HCT116 (cell line): ENCODE measurements at regions not wholly inside any gene's neighbourhood (a gene's known extent, or its start where the extent isn't known, plus 50 kb on each side); places are given as distances from the start of the nearest gene placed in this dataset.

Source experiments
- ATAC-seq: fragments of 200-7000 bp; cut with Tn5 transposase; 2 replicates; pipeline ENCODE4 v1.9.1; 2020; ENCODE audit warnings: mild to moderate bottlenecking, moderate library complexity
- BruUV-seq: library from RNA; stranded (reverse); fragments of 400-500 nt; replicated peaks from 2 replicates; lab custom pipeline; 2021; lab: Mats Ljungman, UMichigan
- CTCF ChIA-PET: fragments of 300-600 bp; sonication (Branson Sonifier 250); formaldehyde crosslinking; loops from one replicate; lab custom pipeline; 2021; ENCODE audit warnings: antibody characterized with exemption; lab: Charles Lee
- POLR2A ChIA-PET: fragments of 300-600, 350-600 bp; sonication (Branson Sonifier 250); formaldehyde crosslinking; loops from one replicate; lab custom pipeline; 2021; ENCODE audit warnings: antibody characterized with exemption; lab: Charles Lee
- RAD21 ChIA-PET, 2 experiments: fragments of 300-600 bp; sonication (Branson Sonifier 250); formaldehyde crosslinking; loops; one replicate each; lab custom pipeline; 2023; ENCODE audit warnings: low total read pairs in 2 of 2; ENCODE audit not compliant: uncharacterized antibody in 2 of 2, unreplicated experiment in 2 of 2, low non-redundant PET in 1 of 2; lab: Charles Lee
- DNase-seq: peaks from one replicate; pipeline ENCODE4 v3.0.0-alpha.2; 2010; ENCODE audit warnings: low read depth, low spot score
- H2AFZ ChIP-seq: fragments of 200-600 bp; shearing (Covaris generic), sonication (generic); 2 replicates; pipeline ENCODE4 v1.6.1; 2017; ENCODE audit warnings: low read depth, mixed run types, mixed read lengths, antibody characterized with exemption, low read length; ENCODE audit not compliant: poor library complexity, severe bottlenecking
- H3K27ac ChIP-seq: 2 replicates; pipeline ENCODE4 v1.5.1; 2012; ENCODE audit warnings: low read depth, low read length
- H3K27me3 ChIP-seq: fragments of 200-600 bp; sonication (generic); 2 replicates; pipeline ENCODE4 v1.6.1; 2016; ENCODE audit warnings: mixed run types, low read length, mixed read lengths; ENCODE audit not compliant: insufficient read depth
- H3K36me3 ChIP-seq, 2 experiments: fragments of 200-500 bp in 1 of 2; fragments of 200-600 bp in 1 of 2; sonication (Bioruptor generic) in 1 of 2; sonication (generic) in 1 of 2; 2 replicates each; pipeline versions ENCODE4 v1.5.1 to v1.6.1; 2014 to 2016; ENCODE audit warnings: low read length in 2 of 2, inconsistent platforms in 1 of 2, mixed read lengths in 1 of 2, mixed run types in 1 of 2; ENCODE audit not compliant: insufficient read depth in 2 of 2, control insufficient read depth in 1 of 2
- H3K4me1 ChIP-seq, 2 experiments: fragments of 200-600 bp in 1 of 2; sonication (generic) in 1 of 2; 2 replicates each; pipeline versions ENCODE4 v1.5.1 to v1.6.1; 2012 to 2017; ENCODE audit warnings: low read length in 2 of 2, inconsistent platforms in 1 of 2, mild to moderate bottlenecking in 1 of 2, mixed read lengths in 1 of 2, mixed run types in 1 of 2, moderate library complexity in 1 of 2; ENCODE audit not compliant: insufficient read depth in 2 of 2, control insufficient read depth in 1 of 2
- H3K4me2 ChIP-seq: fragments of 200-600 bp; sonication (generic); 2 replicates; pipeline ENCODE4 v1.6.1; 2017; ENCODE audit warnings: mixed run types, low read length, mixed read lengths
- H3K4me3 ChIP-seq, 2 experiments: fragments of 200-600 bp in 1 of 2; sonication (generic) in 1 of 2; replicated peaks in 1 of 2; 2 replicates each; pipeline ENCODE4 v1.5.1; 2011 to 2016; ENCODE audit warnings: low read length in 2 of 2, control low read depth in 1 of 2, low read depth in 1 of 2, mild to moderate bottlenecking in 1 of 2, mixed read lengths in 1 of 2, mixed run types in 1 of 2
- H3K79me2 ChIP-seq: fragments of 200-600 bp; sonication (generic); 2 replicates; pipeline ENCODE4 v1.6.1; 2017; ENCODE audit warnings: mild to moderate bottlenecking, mixed run types, low read length, moderate library complexity, mixed read lengths; ENCODE audit not compliant: insufficient read depth
- H3K9ac ChIP-seq: fragments of 200-600 bp; sonication (generic); 2 replicates; pipeline ENCODE4 v1.6.1; 2016; ENCODE audit warnings: low read length, mixed read lengths
- H3K9me2 ChIP-seq: fragments of 200-600 bp; sonication (generic), shearing (Covaris generic); 2 replicates; pipeline ENCODE4 v1.6.1; 2017; ENCODE audit warnings: mixed run types, mild to moderate bottlenecking, moderate library complexity; ENCODE audit not compliant: insufficient read depth
- H3K9me3 ChIP-seq, 2 experiments: fragments of 200-500 bp in 1 of 2; fragments of 200-600 bp in 1 of 2; sonication (Bioruptor generic) in 1 of 2; sonication (generic) in 1 of 2; 2 replicates each; pipeline ENCODE4 v1.6.1; 2014 to 2017; ENCODE audit warnings: low read length in 2 of 2, mixed read lengths in 2 of 2, inconsistent platforms in 1 of 2, low read depth in 1 of 2, mild to moderate bottlenecking in 1 of 2, mixed run types in 1 of 2, moderate library complexity in 1 of 2; ENCODE audit not compliant: control insufficient read depth in 1 of 2, insufficient read depth in 1 of 2
- H4K20me1 ChIP-seq: fragments of 200-600 bp; sonication (generic), shearing (Covaris generic); 2 replicates; pipeline ENCODE4 v1.6.1; 2017; ENCODE audit warnings: mixed run types, mild to moderate bottlenecking, moderate library complexity; ENCODE audit not compliant: insufficient read depth
- CBX3 ChIP-seq: IDR thresholded peaks from 2 replicates; pipeline ENCODE4 v1.6.1; 2012; ENCODE audit warnings: low read depth
- EZH2 ChIP-seq: fragments of 200-600 bp; sonication (generic); IDR thresholded peaks from 2 replicates; pipeline ENCODE4 v1.6.1; 2017; ENCODE audit warnings: antibody characterized with exemption, mixed run types
- JUND ChIP-seq: IDR thresholded peaks from 2 replicates; pipeline ENCODE4 v1.6.1; 2012
- RAD21 ChIP-seq: IDR thresholded peaks from 2 replicates; pipeline ENCODE4 v1.6.1; 2012; ENCODE audit warnings: low read depth, mild to moderate bottlenecking
- SRF ChIP-seq: IDR thresholded peaks from 2 replicates; pipeline ENCODE4 v1.6.1; 2012; ENCODE audit warnings: low read depth
- TCF7L2 ChIP-seq: IDR thresholded peaks from 2 replicates; pipeline ENCODE4 v1.7.0; 2011; ENCODE audit warnings: borderline replicate concordance, inconsistent platforms; ENCODE audit not compliant: insufficient read depth, insufficient read length; ENCODE audit errors: extremely low read depth
- intact Hi-C: fragments of 100-400 bp; cut with micrococcal nuclease; formaldehyde crosslinking; loops from 2 replicates; pipeline ENCODE4 v1.10.0; 2022
- TF ChIP-seq, protein P1 (sequence below): IDR thresholded peaks from 2 replicates; pipeline ENCODE4 v1.6.1; 2012; ENCODE audit warnings: low read depth
- TF ChIP-seq, protein P2 (sequence below), 3 experiments: fragments of 200-600 bp in 1 of 3; sonication (generic) in 1 of 3; IDR thresholded peaks in 2 of 3; conservative IDR thresholded peaks in 1 of 3; 2 replicates each; pipeline ENCODE4 v1.5.1; 2012 to 2017; ENCODE audit warnings: low read depth in 2 of 3, low read length in 2 of 3, antibody characterized with exemption in 1 of 3, borderline replicate concordance in 1 of 3, control low read depth in 1 of 3, mild to moderate bottlenecking in 1 of 3, mixed read lengths in 1 of 3, mixed run types in 1 of 3, moderate library complexity in 1 of 3; ENCODE audit not compliant: insufficient read depth in 1 of 3

DNA sequence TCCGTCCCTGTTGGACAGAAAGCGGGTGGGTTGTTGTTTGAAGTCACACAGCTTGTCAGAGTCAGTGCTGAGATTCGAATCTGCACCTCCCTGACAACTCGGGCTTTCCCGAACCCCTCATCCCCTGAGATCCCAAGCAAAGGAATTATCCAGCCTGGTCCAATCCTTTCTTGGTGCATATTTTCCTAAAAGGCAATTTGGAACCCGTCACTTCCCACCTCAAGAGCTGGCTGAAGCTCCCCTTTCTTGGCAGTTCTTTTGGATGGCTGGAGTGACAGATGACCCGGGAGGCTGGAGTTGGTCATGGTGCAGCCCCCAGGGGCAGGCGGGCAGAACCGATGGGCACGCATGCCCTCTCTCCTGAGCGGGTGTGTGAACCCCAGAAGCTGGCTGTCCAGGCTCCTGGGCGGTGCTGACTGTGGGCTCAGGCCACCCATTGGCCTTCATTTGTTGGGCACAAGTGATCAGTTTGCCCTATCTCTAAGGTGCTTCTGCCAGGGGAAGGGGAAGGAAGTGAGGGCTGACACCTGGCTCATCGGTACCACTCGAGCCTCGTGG lies 97.8 kb downstream of the ASB1 start:
- Histone ChIP-seq H4K20me1 (no peaks in the 10 kb centered on the region), H3K4me3 (no peak overlapping the region), H2AFZ (no peak overlapping the region), H3K4me1 (no peaks in the 10 kb centered on the region), H3K9ac (no peak overlapping the region), H3K79me2 (no peaks in the 10 kb centered on the region), H3K9me3 (peaks cover 0 to 7% of the 10 kb centered on the region in 2 experiments; a peak in 1 of 4 replicates), H3K27me3 (no peaks in the 10 kb centered on the region), H3K36me3 (no peaks in the 10 kb centered on the region), H3K9me2 (no peaks in the 10 kb centered on the region), H3K27ac (no peak overlapping the region), H3K4me2 (no peak overlapping the region)
- DNase-seq: no peak
- intact Hi-C loops: no loop called here
- no TSS peak for BruUV-seq
- ATAC-seq: no peak
- POLR2A ChIA-PET: no interaction called here
- RAD21 ChIA-PET: no interaction called here
- TF ChIP-seq, protein P1, sequence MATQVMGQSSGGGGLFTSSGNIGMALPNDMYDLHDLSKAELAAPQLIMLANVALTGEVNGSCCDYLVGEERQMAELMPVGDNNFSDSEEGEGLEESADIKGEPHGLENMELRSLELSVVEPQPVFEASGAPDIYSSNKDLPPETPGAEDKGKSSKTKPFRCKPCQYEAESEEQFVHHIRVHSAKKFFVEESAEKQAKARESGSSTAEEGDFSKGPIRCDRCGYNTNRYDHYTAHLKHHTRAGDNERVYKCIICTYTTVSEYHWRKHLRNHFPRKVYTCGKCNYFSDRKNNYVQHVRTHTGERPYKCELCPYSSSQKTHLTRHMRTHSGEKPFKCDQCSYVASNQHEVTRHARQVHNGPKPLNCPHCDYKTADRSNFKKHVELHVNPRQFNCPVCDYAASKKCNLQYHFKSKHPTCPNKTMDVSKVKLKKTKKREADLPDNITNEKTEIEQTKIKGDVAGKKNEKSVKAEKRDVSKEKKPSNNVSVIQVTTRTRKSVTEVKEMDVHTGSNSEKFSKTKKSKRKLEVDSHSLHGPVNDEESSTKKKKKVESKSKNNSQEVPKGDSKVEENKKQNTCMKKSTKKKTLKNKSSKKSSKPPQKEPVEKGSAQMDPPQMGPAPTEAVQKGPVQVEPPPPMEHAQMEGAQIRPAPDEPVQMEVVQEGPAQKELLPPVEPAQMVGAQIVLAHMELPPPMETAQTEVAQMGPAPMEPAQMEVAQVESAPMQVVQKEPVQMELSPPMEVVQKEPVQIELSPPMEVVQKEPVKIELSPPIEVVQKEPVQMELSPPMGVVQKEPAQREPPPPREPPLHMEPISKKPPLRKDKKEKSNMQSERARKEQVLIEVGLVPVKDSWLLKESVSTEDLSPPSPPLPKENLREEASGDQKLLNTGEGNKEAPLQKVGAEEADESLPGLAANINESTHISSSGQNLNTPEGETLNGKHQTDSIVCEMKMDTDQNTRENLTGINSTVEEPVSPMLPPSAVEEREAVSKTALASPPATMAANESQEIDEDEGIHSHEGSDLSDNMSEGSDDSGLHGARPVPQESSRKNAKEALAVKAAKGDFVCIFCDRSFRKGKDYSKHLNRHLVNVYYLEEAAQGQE: no peak
- no peak for TF ChIP-seq TCF7L2
- TF ChIP-seq CBX3: no peak
- no peak for TF ChIP-seq RAD21
- TF ChIP-seq EZH2: no peak
- no peak for TF ChIP-seq JUND
- TF ChIP-seq SRF: no peak
- TF ChIP-seq, protein P2, sequence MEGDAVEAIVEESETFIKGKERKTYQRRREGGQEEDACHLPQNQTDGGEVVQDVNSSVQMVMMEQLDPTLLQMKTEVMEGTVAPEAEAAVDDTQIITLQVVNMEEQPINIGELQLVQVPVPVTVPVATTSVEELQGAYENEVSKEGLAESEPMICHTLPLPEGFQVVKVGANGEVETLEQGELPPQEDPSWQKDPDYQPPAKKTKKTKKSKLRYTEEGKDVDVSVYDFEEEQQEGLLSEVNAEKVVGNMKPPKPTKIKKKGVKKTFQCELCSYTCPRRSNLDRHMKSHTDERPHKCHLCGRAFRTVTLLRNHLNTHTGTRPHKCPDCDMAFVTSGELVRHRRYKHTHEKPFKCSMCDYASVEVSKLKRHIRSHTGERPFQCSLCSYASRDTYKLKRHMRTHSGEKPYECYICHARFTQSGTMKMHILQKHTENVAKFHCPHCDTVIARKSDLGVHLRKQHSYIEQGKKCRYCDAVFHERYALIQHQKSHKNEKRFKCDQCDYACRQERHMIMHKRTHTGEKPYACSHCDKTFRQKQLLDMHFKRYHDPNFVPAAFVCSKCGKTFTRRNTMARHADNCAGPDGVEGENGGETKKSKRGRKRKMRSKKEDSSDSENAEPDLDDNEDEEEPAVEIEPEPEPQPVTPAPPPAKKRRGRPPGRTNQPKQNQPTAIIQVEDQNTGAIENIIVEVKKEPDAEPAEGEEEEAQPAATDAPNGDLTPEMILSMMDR (IDR thresholded peaks at IDR 0.05 in 2 of 3, conservative IDR thresholded peaks at IDR 0.05 in 1 of 3; ENCODE audit: borderline replicate concordance in 1 of 3, insufficient read depth in 1 of 3, low read depth in 2 of 3, low read length in 2 of 3): no peak
- CTCF ChIA-PET: interaction anchor here (2.5 kb wide), 1 partner anchor 11 kb away, joined by 8 read pairs; no protein-coding TSS in a partner anchor
